ENCODE measurements at regions not wholly inside any gene's neighbourhood (a gene's known extent, or its start where the extent isn't known, plus 50 kb on each side); places are given as distances from the start of the nearest gene placed in this dataset.
"Not testable (repeated sequence)": the region's sequence is repeated elsewhere in the genome, so short reads cannot be mapped to it uniquely, and the experiment has no call there.

- not testable (repeated sequence) for H3K27me3 ChIP-seq (ENCODE audit: control insufficient read depth, insufficient read depth, low read length); DNase-seq; H3K36me3 ChIP-seq (replicated peaks; ENCODE audit: control insufficient read depth, insufficient read depth, low read length); H3K4me3 ChIP-seq (ENCODE audit: insufficient read depth, low read depth, low read length)
Observed at GRCh38 chr2:192660555-192660954, 465.8 kb upstream of the TMEFF2 start.

GRCh38 chr2:192657362-192657761, 462.6 kb upstream of the TMEFF2 start:
- no peak for DNase-seq
- no peaks in the 10 kb centered on the region for H3K27me3 ChIP-seq (ENCODE audit: control insufficient read depth, insufficient read depth, low read length)
- H3K4me3 ChIP-seq (ENCODE audit: insufficient read depth, low read depth, low read length), result no peak overlapping the region

GRCh38 chr2:192655916-192656315, 461.2 kb upstream of the TMEFF2 start:
- Histone ChIP-seq H3K27me3 (ENCODE audit: control insufficient read depth, insufficient read depth, low read length) (no peaks in the 10 kb centered on the region), H3K36me3 (replicated peaks; ENCODE audit: control insufficient read depth, insufficient read depth, low read length) (no peaks in the 10 kb centered on the region), H3K4me3 (ENCODE audit: insufficient read depth, low read depth, low read length) (no peak overlapping the region)
- DNase-seq, result no peak

More at GRCh38 chr2:192657362-192657761, 462.6 kb upstream of the TMEFF2 start:
- H3K36me3 ChIP-seq (replicated peaks; ENCODE audit: control insufficient read depth, insufficient read depth, low read length), result no peaks in the 10 kb centered on the region

DNA sequence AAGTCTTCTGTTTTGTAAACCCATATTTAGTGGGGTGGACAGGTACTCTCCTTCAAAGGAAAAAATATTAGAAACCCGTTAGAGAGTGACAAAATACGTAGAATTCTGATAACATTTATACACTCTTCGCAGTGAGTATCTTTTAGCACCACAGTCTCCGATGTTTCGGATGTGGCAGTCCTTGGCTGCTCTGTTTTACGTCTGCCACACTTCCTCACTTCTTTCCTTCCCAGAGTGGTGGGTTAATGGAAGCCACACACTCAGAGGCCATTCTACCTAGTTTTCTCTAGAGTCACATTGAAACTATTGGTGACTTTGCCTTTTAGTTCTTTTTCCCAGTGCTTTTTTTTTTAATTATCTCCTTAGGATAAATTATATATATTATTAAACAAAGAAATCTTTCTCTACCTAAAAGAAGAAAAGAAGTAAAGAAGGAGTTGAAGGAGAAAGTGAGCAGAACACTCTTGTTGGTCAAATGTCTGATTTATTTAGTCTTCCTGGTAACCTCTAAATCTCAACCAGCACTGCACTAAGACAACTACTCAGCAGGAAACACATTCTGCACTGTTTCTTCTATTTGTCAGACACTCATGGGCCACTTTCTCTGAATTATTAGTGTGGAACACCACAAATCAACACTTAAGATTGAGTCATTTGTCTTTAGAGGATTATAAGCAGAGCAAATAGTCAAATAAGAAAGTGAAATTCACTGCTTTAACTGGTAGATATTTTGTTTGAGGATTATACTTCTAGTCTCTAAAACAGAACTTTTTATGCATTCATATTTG, 451.3 kb upstream of the TMEFF2 start:
- Histone ChIP-seq H3K27me3 (ENCODE audit: control insufficient read depth, insufficient read depth, low read length) (no peaks in the 10 kb centered on the region), H3K4me3 (ENCODE audit: insufficient read depth, low read depth, low read length) (no peak overlapping the region), H3K36me3 (replicated peaks; ENCODE audit: control insufficient read depth, insufficient read depth, low read length) (no peaks in the 10 kb centered on the region)
- no peak for DNase-seq

DNA sequence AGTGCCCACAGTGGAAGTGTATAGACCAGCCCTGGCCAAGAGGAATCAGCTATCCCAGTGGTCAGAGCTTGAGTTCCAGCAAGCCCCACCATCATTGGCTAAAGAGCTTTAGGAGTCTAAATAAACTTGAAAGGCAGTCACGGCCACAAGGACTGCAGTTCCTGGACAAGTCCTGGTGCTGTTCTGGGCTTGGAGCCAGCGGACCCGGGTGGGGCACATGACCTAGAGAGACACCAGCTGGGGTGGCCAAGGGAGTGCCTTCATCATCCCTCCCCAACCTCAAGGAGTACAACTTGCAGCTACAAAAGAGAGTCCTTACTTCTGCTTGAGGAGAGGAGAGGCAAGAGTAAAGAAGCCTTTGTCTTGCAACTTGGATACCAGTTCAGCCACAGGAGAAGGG, 439.8 kb upstream of the TMEFF2 start:
- no peak for DNase-seq
- no peak overlapping the region for H3K4me3 ChIP-seq (ENCODE audit: insufficient read depth, low read depth, low read length)
- H3K27me3 ChIP-seq (ENCODE audit: control insufficient read depth, insufficient read depth, low read length), result no peaks in the 10 kb centered on the region
- no peaks in the 10 kb centered on the region for H3K36me3 ChIP-seq (replicated peaks; ENCODE audit: control insufficient read depth, insufficient read depth, low read length)

DNA sequence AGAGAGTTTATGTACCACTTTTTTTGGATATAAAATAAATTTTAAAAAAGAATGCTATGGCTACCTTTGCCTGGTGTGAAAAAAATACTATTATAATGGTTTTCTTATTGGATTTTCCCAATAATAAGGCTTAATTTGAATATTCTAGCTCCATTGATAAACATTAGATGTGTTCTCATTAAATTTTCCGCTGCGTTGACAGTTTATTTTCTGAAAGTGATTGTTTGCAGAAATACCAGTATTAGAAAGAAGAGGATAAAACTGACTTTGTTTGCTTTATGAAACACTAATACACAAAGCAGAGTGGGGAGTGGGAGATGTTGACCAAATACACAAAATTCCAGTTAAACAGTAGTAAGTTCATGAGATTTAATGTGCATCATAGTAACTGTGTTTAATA, 433.3 kb upstream of the TMEFF2 start:
- no peak for DNase-seq
- no peaks in the 10 kb centered on the region for H3K36me3 ChIP-seq (replicated peaks; ENCODE audit: control insufficient read depth, insufficient read depth, low read length)
- no peak overlapping the region for H3K4me3 ChIP-seq (ENCODE audit: insufficient read depth, low read depth, low read length)
- H3K27me3 ChIP-seq (ENCODE audit: control insufficient read depth, insufficient read depth, low read length), result no peaks in the 10 kb centered on the region

GRCh38 chr2:192615105-192615504, 420.4 kb upstream of the TMEFF2 start:
- Histone ChIP-seq H3K27me3 (ENCODE audit: control insufficient read depth, insufficient read depth, low read length) (no peaks in the 10 kb centered on the region), H3K36me3 (replicated peaks; ENCODE audit: control insufficient read depth, insufficient read depth, low read length) (no peaks in the 10 kb centered on the region), H3K4me3 (ENCODE audit: insufficient read depth, low read depth, low read length) (no peak overlapping the region)
- no peak for DNase-seq

DNA sequence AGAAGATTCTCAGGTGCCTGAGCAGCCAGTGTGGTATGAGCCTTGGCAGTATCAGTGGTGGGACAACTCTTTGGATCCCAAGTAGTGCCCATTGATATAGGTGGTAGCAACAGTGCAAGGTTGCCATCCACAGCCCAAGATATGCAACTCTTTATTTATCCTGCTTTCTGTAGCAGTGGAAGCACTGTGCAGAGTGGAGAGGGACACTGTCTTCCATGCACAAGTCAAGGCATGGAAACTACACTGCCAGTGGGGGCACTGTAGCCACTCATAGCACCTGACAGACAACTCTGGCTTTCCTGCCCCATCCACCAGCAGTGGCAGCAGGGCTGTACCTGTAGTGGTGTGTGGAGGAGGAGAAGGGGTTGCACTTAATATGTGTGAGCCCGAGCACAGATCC, 409.6 kb upstream of the TMEFF2 start:
- no peak overlapping the region for H3K4me3 ChIP-seq (ENCODE audit: insufficient read depth, low read depth, low read length)

GRCh38 chr2:192598649-192599048, 403.9 kb upstream of the TMEFF2 start:
- H3K27me3 ChIP-seq (ENCODE audit: control insufficient read depth, insufficient read depth, low read length); DNase-seq; H3K36me3 ChIP-seq (replicated peaks; ENCODE audit: control insufficient read depth, insufficient read depth, low read length); H3K4me3 ChIP-seq (ENCODE audit: insufficient read depth, low read depth, low read length): not testable (repeated sequence)

More for the DNA sequence above, 409.6 kb upstream of the TMEFF2 start:
- peak; percentile 10 for DNase-seq
- Histone ChIP-seq H3K27me3 (ENCODE audit: control insufficient read depth, insufficient read depth, low read length) (no peaks in the 10 kb centered on the region), H3K36me3 (replicated peaks; ENCODE audit: control insufficient read depth, insufficient read depth, low read length) (no peaks in the 10 kb centered on the region)

DNA sequence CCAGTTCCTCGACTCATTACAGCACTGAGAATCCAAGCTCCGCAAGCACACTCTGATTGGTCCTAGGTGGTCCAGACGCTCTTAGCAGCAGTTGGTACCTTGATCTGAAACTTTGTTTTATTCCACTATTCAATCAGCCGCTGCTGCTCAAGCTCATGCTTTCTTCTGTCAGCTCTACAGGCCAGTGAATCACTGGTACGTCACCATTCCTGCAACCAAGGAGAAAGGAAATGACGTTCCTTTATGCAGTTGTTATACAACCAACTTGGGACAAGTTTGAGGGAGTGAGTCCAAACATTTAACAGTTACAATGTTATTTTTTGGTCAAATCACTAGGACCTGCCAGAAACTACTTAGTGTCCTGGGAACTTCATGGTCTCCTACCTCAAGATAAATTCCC, 398.8 kb upstream of the TMEFF2 start:
- no peak overlapping the region for H3K4me3 ChIP-seq (ENCODE audit: insufficient read depth, low read depth, low read length)
- H3K27me3 ChIP-seq (ENCODE audit: control insufficient read depth, insufficient read depth, low read length), result no peaks in the 10 kb centered on the region
- H3K36me3 ChIP-seq (replicated peaks; ENCODE audit: control insufficient read depth, insufficient read depth, low read length), result no peaks in the 10 kb centered on the region
- DNase-seq, result no peak

- H3K4me3 ChIP-seq (ENCODE audit: insufficient read depth, low read depth, low read length), result no peak overlapping the region
- DNase-seq, result no peak
- H3K27me3 ChIP-seq (ENCODE audit: control insufficient read depth, insufficient read depth, low read length), result no peaks in the 10 kb centered on the region
- H3K36me3 ChIP-seq (replicated peaks; ENCODE audit: control insufficient read depth, insufficient read depth, low read length), result no peaks in the 10 kb centered on the region
Observed at GRCh38 chr2:192591617-192592016, 396.9 kb upstream of the TMEFF2 start.

DNA sequence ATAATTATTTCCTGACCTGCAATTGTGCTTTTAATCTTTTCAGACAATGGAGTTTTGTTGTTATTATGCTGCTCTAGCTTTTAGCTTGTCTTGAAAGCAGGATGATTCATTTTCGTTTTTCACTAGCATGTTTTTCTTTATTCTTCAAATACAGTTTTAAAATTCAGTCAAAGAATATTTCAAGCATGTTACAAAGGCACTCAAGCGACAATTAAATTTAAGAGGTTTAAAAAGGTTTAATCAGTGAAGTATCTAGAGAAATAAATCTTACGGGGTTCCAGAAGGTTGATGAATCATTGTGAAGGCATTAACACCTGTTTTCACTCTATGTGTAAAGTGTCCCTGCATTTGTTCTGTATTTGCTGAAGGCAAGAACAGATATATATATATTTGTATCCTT, 390.7 kb upstream of the TMEFF2 start:
- Histone ChIP-seq H3K36me3 (replicated peaks; ENCODE audit: control insufficient read depth, insufficient read depth, low read length) (no peaks in the 10 kb centered on the region), H3K4me3 (ENCODE audit: insufficient read depth, low read depth, low read length) (no peak overlapping the region), H3K27me3 (ENCODE audit: control insufficient read depth, insufficient read depth, low read length) (no peaks in the 10 kb centered on the region)
- no peak for DNase-seq

GRCh38 chr2:192584976-192585375, 390.2 kb upstream of the TMEFF2 start:
- Histone ChIP-seq H3K4me3 (ENCODE audit: insufficient read depth, low read depth, low read length) (no peak overlapping the region), H3K27me3 (ENCODE audit: control insufficient read depth, insufficient read depth, low read length) (no peaks in the 10 kb centered on the region), H3K36me3 (replicated peaks; ENCODE audit: control insufficient read depth, insufficient read depth, low read length) (no peaks in the 10 kb centered on the region)
- no peak for DNase-seq

GRCh38 chr2:192579965-192580700, 385.4 kb upstream of the TMEFF2 start:
- DNase-seq, result no peak
- Histone ChIP-seq H3K27me3 (ENCODE audit: control insufficient read depth, insufficient read depth, low read length) (no peaks in the 10 kb centered on the region), H3K4me3 (ENCODE audit: insufficient read depth, low read depth, low read length) (no peak overlapping the region), H3K36me3 (replicated peaks; ENCODE audit: control insufficient read depth, insufficient read depth, low read length) (no peaks in the 10 kb centered on the region)

DNA sequence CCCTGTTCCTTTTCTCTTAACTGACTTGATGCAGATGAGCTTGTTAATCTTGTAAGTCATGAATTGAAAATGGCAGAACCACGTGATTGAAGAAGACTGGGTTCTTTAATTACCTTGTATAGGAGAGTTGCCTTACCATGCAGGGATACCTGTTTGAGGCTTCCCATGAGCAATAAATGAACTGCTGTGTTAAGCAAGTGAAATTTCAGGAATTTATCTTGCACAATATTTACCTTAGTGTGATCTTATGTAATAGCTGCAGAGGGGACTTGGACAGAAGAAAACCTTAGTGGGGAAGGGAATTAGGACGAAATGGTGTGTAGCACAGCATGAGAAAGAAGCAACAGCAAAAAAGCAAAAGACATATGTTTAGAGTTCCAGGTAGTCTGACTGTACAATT, 384.0 kb upstream of the TMEFF2 start:
- Histone ChIP-seq H3K4me3 (ENCODE audit: insufficient read depth, low read depth, low read length) (no peak overlapping the region), H3K36me3 (replicated peaks; ENCODE audit: control insufficient read depth, insufficient read depth, low read length) (no peaks in the 10 kb centered on the region), H3K27me3 (ENCODE audit: control insufficient read depth, insufficient read depth, low read length) (no peaks in the 10 kb centered on the region)
- no peak for DNase-seq
